H1 (cell line): ENCODE measurements at regions not wholly inside any gene's neighbourhood (a gene's known extent, or its start where the extent isn't known, plus 50 kb on each side); places are given as distances from the start of the nearest gene placed in this dataset.

Source experiments
- BRCA1 ChIP-seq: IDR thresholded peaks from 2 replicates; pipeline ENCODE4 v1.6.1; 2012; ENCODE audit warnings: low read depth, low read length, improper control_type of control experiment
- NANOG ChIP-seq: IDR thresholded peaks from 2 replicates; pipeline ENCODE4 v1.6.1; 2011; ENCODE audit warnings: low read length, low read depth, mild to moderate bottlenecking, inconsistent platforms; ENCODE audit not compliant: insufficient read depth, poor library complexity, severe bottlenecking

DNA sequence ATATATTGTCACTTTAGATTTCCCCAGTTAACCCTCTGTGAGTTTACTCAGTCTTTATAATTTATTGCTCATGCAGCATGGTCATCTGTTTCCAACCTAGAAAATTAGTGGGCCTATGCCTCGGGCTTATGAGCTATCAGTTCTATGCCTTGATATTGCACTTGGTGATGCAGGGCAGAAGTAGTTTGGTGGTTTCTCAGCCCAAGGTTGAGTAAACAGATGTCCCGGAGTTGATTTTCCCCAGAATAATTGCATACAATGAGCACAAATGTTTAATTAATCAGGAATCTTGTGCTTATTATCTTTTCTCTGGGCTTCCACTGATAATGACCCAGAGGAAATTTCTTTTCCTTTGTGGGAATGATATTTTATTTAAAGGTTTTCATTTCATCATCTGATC, 474.0 kb downstream of the CCDC171 start (continued):
- TF ChIP-seq NANOG: no peak
- no peak for TF ChIP-seq BRCA1
